ENCODE measurements at regions not wholly inside any gene's neighbourhood (a gene's known extent, or its start where the extent isn't known, plus 50 kb on each side); places are given as distances from the start of the nearest gene placed in this dataset.
"Not testable (repeated sequence)": the region's sequence is repeated elsewhere in the genome, so short reads cannot be mapped to it uniquely, and the experiment has no call there.

DNA sequence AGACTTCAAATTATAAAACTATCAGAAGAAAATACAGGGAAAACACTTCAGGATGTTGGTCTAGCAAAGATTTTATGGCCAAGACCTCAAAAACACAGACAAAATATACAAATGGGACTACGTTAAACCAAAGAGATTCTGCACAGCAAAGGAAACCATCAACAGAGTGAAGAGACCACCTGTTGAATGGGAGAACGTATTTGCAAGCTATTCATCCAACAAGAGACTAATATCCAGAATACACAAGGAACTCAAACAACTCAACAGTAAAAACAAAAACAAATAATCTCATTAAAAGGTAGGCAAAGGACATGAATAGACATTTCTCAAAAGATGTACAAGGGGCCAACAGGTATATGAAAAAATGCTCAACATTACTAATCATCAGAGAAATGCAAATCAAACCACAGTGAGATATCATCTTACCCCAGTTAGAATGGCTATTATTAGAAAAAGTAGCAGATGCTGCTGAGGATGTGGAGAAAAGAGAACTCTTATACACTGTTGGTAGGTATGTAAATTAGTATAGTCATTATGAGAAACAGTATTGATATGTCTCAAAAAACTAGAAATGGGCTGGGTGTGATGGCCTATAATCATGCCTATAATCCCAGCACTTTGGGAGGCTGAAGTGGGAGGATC is 112.6 kb downstream of the LRIG2 start:
- FAIRE-seq (peak; percentile 69), DNase-seq (ENCODE audit: extremely low spot score, insufficient read length, low read depth) (no peak)

DNA sequence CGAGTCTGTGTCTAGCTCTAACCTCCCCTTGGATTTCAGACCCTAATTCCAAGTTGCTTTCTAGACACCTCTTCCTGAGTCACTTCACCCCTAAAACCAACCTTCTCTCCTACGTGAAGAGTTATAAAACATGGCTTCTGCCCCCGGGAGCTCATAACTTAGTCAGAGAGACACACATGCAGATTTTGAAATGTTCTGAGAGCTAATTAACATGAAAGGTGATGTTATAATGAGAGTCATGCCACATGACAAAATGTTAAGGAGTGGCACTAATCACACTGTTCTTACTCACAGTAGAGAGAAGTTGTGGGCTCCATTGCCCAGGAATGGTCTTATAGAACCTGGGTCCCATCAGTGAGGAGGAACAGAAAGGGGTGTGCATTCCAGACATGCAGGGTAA is 117.1 kb downstream of the LRIG2 start:
- FAIRE-seq, result no peak

DNA sequence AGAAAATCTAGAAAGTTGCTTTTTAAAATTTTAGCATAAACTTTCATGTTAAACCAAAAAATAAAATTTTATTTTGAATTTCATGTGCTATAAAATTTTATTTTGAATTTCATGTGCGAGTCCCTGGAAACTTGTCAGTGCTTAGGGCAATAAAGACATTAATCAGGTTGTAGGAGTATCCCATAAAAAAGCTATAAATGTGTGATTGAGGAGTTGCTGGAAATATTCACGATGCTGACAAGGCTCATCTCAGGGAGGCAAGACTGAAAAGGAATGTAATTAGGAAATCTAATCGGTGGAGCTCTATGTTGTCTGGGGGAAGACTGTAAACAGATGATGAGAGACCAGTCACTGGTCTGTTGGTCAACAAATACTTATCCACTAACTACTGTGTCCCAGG is 117.9 kb downstream of the LRIG2 start:
- DNase-seq (ENCODE audit: extremely low spot score, insufficient read length, low read depth) (no peak), FAIRE-seq (no peak)

More for the DNA sequence above, 117.1 kb downstream of the LRIG2 start:
- DNase-seq (ENCODE audit: extremely low spot score, insufficient read length, low read depth), result no peak

DNA sequence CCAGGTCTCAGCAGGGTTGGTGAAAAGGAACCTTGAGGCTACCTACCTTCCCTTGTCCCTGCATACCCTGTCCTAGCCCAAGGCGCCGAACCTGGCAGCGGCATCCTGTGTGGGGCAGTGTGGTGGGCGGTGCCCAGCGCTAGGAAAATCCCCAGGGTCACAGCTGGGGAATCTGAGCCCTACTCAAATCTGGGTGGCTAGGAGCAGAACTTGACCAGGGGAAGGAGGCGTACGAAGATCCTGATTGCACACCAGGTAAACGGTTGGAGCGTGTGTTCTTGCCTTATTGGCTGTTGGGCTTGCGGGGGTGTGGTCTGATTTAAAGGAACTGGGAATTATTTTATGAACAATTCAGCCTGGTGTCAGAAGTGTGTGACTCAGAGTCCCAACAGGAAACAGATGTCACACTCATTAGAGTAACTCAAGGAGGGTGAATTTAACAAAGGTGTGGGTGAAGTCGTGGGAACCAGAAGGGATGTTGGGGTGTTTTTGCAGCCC is 118.6 kb downstream of the LRIG2 start:
- DNase-seq (ENCODE audit: extremely low spot score, insufficient read length, low read depth), result no peak
- FAIRE-seq, result no peak

DNA sequence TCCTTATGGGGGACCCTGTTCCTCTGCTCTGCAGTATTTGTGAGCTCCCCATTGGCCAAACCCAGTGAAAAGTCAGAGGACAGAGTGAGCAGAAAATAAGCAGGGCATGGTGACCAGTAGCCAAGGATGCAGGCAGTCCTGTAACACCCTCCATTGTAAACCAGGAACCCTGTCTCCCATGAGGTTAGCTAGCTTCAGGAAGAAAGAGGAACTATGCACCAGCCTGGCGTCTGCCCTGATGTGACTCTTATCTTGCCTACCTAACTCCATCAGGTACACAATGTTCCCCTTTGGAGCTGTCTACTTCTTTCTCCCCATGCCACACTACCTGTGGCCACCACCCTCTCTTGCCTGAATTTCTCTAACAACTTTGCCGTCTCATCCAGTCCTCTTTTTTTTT is 119.2 kb downstream of the LRIG2 start:
- FAIRE-seq (no peak), DNase-seq (ENCODE audit: extremely low spot score, insufficient read length, low read depth) (no peak)

DNA sequence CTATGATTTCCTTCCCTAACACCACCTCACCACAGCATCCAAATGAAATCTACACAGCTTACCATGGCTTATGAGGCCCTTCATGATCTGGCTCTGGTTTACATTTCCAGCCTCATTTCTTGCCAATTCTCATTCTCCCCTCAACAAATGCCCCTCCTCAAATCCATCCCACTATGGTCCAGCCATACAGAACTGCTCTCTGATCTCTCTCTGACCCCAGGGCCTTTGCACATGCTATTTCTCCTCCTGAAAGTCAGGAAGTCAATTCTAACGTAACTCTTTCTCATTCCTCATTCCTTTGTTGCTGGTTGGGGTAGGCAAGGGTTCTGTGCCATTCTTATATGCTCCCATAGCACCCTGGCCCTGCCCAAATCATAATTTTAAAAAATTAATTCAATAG is 120.0 kb downstream of the LRIG2 start:
- FAIRE-seq, result no peak
- DNase-seq (ENCODE audit: extremely low spot score, insufficient read length, low read depth), result no peak

DNA sequence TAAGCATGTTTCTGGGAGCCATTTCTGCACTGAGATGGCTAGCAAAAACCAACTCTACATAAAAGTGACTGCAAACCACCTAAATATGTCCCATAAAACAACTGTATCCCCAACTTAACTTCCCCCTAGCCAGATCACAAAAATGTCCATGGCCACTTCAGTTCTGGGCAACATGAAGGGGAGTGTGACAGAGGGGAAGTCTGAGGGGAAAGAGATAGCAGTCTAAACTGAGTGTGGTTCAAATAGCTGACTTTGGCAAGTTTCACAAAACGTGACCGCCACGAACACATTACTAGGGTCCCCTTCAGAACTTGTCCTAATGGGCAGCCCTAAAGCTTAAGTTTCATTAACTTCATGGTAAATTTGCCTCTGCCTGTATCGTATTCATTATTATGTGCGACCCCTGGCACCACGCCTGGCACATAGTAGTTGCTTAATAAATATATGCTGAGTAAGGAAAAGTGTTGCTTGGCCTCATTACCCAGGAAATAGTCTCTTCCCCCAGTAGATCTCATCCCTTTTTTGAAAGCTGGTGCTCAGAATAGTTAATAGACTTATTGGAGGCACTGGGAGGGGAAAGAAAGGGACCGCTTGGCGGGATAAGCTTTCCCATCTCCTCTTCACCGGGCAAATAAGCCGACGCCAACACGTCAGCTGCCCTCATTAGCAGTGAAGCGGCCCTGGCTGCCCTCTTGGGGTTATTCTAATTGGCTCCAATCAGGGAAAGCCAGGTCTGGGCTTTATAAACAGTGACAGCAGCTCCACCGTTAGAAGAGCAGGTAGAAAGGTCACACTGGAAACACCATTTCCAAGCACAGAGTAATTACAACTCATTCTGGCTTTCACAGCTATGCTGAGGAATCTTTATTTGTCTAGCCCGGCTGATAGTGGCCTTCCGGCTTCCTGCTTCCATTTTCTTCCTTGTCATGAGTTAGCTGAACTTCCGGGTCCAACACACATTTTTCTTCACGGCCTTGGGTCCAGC is 122.1 kb downstream of the LRIG2 start:
- FAIRE-seq (no peak), DNase-seq (ENCODE audit: extremely low spot score, insufficient read length, low read depth) (no peak)

DNA sequence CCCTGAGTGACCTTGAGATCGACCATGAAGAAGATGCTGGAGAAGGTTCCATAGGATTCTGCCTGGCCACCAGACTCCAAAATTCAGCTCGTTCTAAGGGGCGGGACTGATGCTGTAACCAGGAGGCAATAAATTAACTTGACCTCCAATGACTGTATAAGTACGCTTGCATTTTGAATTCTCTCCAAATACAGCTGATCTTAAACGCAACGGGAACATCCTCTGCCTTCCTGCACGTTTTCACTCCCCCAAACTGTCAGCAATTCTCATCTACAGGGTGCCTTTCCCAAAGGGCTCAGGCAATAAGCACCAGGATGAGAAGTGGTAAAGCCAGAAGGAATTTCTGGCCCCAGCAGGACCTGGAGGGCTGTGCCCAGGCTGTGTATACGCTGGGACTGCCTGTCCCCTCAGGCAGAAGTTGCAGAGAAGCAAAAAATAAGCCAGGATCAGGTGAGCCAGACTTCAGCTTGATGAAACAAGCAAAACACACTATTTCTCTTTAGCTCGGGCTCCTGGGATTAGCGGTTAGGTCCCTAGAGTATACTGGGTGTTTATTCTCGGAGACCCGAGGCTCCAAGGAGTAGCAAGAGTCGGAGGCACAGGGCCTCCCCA is 124.8 kb downstream of the LRIG2 start:
- DNase-seq (ENCODE audit: extremely low spot score, insufficient read length, low read depth), result no peak
- FAIRE-seq, result no peak

DNA sequence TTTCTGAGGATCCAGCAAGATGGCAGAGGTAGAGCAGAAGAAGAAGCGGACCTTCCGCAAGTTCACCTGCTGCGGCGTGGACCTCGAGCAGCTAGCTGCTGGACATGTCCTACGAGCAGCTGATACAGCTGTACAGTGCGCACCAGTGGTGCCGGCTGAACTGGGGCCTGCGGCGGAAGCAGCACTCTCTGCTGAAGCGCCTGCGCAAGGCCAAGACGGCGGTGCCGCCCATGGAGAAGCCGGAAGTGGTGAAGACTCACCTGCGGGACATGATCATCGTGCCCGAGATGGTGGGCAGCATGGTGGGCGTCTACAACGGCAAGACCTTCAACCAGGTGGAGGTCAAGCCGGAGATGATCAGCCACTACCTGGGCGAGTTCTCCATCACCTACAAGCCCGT is 125.8 kb downstream of the LRIG2 start:
- FAIRE-seq (no peak), DNase-seq (ENCODE audit: extremely low spot score, insufficient read length, low read depth) (no peak)

DNA sequence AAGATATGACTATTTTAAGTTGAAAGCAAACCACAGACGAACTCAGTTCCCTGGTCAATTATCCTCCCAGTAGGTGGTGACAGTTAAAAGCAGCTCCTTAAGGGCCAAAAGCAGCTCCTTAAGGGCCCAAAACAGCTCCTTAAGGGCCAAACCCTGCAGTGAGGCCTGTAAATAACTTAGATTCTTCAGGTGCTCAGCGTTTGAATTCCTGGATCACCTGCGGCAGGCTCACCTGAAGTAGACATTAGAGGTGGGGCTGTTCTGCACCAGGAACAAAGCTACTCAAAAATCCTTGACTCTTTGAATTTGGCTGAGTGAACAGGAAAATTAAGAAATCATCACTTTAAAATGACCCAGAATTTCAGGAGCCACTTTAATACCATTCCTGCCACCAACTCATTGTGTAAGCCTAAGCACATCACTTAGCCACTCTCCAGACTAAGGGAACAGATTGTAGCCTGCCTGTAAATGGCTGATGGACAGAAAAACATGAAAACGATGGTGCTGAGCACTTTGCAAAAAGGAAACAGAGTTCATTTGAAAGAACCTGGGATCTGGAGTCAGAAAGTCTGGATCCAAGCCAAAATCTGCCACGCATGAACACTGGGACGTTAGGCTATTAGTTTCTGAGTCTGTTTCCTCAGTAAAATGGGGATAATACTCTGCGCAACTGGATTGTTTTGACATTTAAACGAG is 126.9 kb downstream of the LRIG2 start:
- no peak for DNase-seq (ENCODE audit: extremely low spot score, insufficient read length, low read depth)
- FAIRE-seq, result no peak

DNA sequence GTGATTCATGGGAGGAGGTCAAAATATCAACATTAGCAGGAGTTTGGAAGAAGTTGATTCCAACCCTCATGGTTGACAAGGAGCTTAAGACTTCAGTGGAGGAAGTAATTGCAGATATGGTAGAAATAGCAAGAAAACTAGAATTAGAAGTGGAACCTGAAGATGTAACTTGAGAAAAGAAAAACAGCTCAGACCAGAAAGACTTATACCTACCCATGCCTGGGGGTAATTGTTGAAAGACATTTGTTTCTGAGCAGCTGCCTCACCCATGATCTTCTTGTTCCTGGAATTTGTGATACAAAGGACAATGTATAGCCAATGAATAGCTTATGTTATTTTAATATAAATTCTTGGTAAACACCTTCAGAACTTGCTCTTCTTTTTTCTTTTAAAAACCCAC is 128.6 kb downstream of the LRIG2 start:
- FAIRE-seq (no peak), DNase-seq (ENCODE audit: extremely low spot score, insufficient read length, low read depth) (no peak)

DNA sequence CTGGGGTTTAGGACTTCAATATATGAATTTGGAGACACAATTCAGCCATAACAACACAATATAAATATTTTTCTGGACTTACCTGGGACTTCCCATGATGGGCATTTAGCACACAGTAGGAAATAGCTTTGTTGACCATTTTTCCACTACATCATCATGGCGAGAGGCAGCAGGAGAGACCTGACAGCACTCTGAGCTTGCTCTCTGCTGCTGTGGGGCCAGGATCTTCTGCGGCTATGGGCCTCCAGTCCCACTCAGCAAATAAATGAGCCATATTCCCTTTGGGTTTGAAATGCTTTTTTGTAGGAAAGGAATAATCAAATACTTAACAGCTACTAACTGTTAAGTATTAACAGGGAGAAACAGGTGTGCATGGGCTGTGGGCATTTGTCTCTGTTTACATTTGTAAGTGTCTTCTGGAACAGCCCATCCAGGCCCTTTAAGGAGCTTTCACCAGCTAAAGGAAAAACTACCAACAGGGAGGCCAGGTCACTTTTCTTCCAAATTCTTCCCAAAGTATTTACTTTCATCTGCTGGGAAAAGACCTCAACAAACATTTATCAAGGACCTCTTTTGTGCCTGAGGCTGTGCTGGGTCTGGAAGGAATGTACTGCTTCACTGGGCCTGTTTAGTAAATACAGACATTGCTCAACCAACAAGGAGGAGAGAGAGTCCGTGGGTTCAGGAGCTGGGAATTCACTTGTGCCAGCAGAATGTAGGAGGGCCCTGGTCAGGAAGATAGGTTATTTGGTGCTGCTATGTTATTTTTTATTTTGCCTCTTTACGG is 133.2 kb downstream of the LRIG2 start:
- DNase-seq (ENCODE audit: extremely low spot score, insufficient read length, low read depth), result no peak
- FAIRE-seq, result no peak

DNA sequence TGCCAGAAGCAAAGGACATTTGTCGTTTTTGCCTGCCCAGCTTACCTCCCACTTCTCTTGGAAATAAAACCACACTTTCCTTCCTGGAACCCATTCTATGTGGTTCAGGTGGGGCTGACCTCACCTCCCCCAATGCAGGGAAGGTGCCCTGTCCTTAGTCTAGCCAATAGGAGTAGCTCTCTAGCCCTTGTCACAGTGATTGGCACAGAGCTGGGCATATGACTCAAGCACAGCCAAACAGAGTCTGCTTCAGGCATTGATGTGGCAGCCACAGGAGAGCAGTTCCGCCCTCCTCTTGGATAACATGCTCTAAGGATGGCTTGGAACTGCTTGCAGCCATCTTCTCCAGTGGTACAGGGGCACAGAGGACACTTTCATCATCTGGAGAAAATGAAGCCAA is 134.0 kb downstream of the LRIG2 start:
- FAIRE-seq, result no peak
- DNase-seq (ENCODE audit: extremely low spot score, insufficient read length, low read depth), result no peak

DNA sequence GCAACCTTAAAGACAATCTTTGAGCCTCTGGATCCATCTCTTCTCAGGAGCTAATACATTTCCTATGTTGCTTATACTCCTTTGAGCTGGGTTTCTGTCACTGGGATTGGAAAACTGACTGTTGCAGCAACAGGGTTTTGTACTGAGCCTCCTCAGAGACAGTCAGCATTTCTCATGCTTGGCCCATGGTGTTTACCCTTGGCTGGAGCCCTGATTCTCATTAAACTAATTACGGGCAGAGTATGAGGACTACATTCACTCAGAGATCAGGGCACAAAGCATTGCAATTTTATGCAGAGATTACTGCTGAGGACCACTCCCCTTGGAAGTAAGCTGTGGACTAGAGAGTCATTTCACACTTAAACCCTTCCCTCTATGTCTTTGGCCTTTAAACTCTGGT is 134.5 kb downstream of the LRIG2 start:
- FAIRE-seq, result no peak

DNA sequence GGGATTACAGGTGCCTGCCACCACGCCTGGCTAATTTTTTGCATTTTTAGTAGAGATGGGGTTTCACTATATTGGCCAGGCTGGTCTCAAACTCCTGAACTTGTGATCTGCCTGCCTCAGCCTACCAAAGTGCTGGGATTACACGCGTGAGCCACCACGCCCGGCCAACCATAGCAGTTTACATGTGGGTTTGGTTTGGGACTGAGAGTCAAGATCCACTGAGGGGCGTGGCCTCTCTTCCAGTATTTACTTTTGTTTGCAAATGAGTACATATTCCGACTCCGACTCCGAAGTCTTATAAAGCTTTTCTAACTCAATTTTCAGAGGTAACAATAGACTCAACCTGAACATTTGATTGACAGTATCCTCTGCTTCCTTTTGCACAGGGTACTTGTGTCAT is 135.4 kb downstream of the LRIG2 start:
- DNase-seq (ENCODE audit: extremely low spot score, insufficient read length, low read depth); FAIRE-seq: not testable (repeated sequence)

More for the DNA sequence above, 134.5 kb downstream of the LRIG2 start:
- DNase-seq (ENCODE audit: extremely low spot score, insufficient read length, low read depth), result no peak

DNA sequence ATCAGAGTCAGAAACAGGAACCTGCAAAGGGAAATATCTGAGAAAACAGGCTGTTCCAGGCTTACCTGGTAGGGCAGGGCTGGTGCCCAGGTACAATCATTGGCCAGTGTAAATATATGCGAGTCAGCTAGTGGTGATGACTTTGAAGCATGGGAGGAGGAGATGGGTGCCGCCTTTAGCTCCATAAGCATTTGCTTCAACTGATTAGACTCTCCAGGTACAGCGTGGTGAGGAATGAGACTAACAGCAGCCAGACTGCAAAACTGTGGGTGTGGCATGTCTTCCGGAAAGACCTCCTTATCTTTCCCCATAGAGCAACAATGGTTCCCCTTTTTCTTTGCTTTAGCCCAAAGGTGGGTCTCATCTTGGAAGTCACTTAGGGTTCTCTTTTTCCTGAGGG is 137.2 kb downstream of the LRIG2 start:
- FAIRE-seq, result no peak

DNA sequence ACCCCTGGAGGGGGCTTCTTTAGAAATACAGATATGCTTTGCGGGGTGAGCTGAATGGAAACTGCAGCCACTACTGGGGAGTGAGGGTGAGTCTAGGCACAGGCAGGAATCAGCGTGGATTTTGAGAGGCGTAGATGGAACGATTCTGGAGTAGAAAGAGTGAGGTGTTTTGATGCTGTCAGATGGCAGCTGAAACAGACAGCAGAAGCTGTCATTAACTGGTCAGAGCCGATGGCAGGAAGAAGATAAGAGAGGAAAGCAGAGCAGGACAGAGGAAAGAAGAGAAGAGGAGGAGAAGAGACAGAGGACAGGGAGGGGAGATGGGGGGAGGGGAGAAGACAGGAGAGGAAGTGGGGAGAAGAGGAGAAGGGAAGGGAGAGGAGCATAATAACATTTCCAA is 138.5 kb downstream of the LRIG2 start:
- FAIRE-seq (no peak), DNase-seq (ENCODE audit: extremely low spot score, insufficient read length, low read depth) (no peak)

More for the DNA sequence above, 137.2 kb downstream of the LRIG2 start:
- DNase-seq (ENCODE audit: extremely low spot score, insufficient read length, low read depth), result no peak

DNA sequence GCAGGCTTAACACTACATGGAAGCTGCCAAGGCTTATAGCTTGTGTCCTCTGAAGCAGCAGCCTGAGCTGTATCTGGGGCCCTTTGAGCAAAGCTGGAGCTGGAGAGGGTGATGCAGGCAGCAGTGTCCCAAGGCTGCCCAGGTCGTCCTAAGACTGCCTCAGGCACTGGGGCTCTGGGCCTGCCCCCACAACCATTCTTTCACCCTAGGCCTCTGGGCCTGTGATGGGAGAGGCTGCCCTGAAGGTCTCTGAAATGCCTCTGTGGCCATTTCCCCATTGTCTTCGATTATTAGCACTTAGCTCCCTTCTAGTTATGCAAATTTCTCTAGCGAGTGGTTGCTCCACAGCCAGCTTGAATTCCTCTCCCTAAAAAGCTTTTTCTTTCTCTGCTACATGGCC is 142.0 kb downstream of the LRIG2 start:
- FAIRE-seq (no peak), DNase-seq (ENCODE audit: extremely low spot score, insufficient read length, low read depth) (no peak)

DNA sequence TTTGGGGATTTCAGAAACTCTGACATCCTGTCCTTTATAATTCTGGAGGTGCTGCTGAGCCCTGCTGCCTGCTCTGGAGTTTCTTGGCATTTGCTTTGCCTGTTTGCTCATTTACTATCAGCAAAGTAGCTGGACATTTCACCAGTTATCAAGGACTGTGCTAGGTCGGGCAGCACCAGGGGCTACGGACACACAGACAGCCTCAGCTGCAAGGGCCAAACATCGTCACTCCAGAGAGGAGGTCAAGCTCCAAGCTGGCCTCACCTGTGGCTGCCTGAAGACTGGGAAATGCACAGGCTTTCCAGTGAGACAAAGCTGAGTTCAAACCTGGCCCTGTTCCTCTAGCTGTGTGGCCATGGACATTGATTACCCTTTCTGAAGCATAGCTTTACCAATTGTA is 143.7 kb downstream of the LRIG2 start:
- DNase-seq (ENCODE audit: extremely low spot score, insufficient read length, low read depth) (no peak), FAIRE-seq (no peak)

All from GM18507 (cell line).